KMS-11 (cell line): ENCODE measurements at regions not wholly inside any gene's neighbourhood (a gene's known extent, or its start where the extent isn't known, plus 50 kb on each side); places are given as distances from the start of the nearest gene placed in this dataset.

Experiments
- H2AFZ ChIP-seq: fragments of 200-600 bp; sonication (generic); 2 replicates; pipeline ENCODE4 v1.6.1; 2016; ENCODE audit warnings: antibody characterized with exemption, mixed run types, low read depth
- H3K27ac ChIP-seq: fragments of 200-600 bp; sonication (generic); 2 replicates; pipeline ENCODE4 v1.6.1; 2016; ENCODE audit warnings: mild to moderate bottlenecking, mixed run types
- H3K27me3 ChIP-seq: fragments of 200-600 bp; sonication (generic); 2 replicates; pipeline ENCODE4 v1.6.1; 2017; ENCODE audit warnings: mild to moderate bottlenecking, low read depth, mixed run types, moderate library complexity; ENCODE audit not compliant: insufficient read depth
- H3K36me3 ChIP-seq: fragments of 200-600 bp; sonication (generic); 2 replicates; pipeline ENCODE4 v1.6.1; 2017; ENCODE audit warnings: mild to moderate bottlenecking, mixed run types; ENCODE audit not compliant: insufficient read depth
- H3K4me1 ChIP-seq: fragments of 200-600 bp; sonication (generic); 2 replicates; pipeline ENCODE4 v1.6.1; 2016; ENCODE audit warnings: mild to moderate bottlenecking, low read depth, mixed run types; ENCODE audit not compliant: poor library complexity, severe bottlenecking
- H3K4me2 ChIP-seq: fragments of 200-600 bp; sonication (generic); 2 replicates; pipeline ENCODE4 v1.7.0; 2016; ENCODE audit warnings: mild to moderate bottlenecking, mixed run types
- H3K4me3 ChIP-seq: fragments of 200-600 bp; sonication (generic); IDR thresholded peaks from 2 replicates; pipeline ENCODE4 v1.6.1; 2017; ENCODE audit warnings: low read depth, low read length, mixed read lengths; ENCODE audit not compliant: insufficient read depth
- H3K79me2 ChIP-seq: fragments of 200-600 bp; sonication (generic); 2 replicates; pipeline ENCODE4 v1.6.1; 2016; ENCODE audit warnings: low read depth, mixed run types; ENCODE audit not compliant: insufficient read depth
- H3K9ac ChIP-seq: fragments of 200-600 bp; sonication (generic); 2 replicates; pipeline ENCODE4 v1.6.1; 2016; ENCODE audit warnings: mild to moderate bottlenecking, mixed run types
- H4K20me1 ChIP-seq: fragments of 200-600 bp; sonication (generic); 2 replicates; pipeline ENCODE4 v1.6.1; 2016; ENCODE audit warnings: mild to moderate bottlenecking, mixed run types; ENCODE audit not compliant: insufficient read depth
- TF ChIP-seq, protein P1 (sequence below): fragments of 200-600 bp; sonication (generic); conservative IDR thresholded peaks from 2 replicates; pipeline ENCODE4 v1.6.1; 2017; ENCODE audit warnings: low read depth, mild to moderate bottlenecking, antibody characterized with exemption, low read length, moderate library complexity, mixed read lengths

- H3K9ac ChIP-seq, result no peak overlapping the region
- no peak overlapping the region for H3K4me2 ChIP-seq
- no peak overlapping the region for H3K4me3 ChIP-seq
- TF ChIP-seq, protein P1, sequence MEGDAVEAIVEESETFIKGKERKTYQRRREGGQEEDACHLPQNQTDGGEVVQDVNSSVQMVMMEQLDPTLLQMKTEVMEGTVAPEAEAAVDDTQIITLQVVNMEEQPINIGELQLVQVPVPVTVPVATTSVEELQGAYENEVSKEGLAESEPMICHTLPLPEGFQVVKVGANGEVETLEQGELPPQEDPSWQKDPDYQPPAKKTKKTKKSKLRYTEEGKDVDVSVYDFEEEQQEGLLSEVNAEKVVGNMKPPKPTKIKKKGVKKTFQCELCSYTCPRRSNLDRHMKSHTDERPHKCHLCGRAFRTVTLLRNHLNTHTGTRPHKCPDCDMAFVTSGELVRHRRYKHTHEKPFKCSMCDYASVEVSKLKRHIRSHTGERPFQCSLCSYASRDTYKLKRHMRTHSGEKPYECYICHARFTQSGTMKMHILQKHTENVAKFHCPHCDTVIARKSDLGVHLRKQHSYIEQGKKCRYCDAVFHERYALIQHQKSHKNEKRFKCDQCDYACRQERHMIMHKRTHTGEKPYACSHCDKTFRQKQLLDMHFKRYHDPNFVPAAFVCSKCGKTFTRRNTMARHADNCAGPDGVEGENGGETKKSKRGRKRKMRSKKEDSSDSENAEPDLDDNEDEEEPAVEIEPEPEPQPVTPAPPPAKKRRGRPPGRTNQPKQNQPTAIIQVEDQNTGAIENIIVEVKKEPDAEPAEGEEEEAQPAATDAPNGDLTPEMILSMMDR, result no peak
- H3K27me3 ChIP-seq, result no peaks in the 10 kb centered on the region
- H3K4me1 ChIP-seq, result peaks cover 11% of the 10 kb centered on the region
- H2AFZ ChIP-seq, result no peak overlapping the region
- H3K27ac ChIP-seq, result no peak overlapping the region
- no peaks in the 10 kb centered on the region for H3K79me2 ChIP-seq
- no peaks in the 10 kb centered on the region for H3K36me3 ChIP-seq
- H4K20me1 ChIP-seq, result no peaks in the 10 kb centered on the region
Observed at GRCh38 chr3:22475665-22476240, 724.7 kb upstream of the ZNF385D start.

DNA sequence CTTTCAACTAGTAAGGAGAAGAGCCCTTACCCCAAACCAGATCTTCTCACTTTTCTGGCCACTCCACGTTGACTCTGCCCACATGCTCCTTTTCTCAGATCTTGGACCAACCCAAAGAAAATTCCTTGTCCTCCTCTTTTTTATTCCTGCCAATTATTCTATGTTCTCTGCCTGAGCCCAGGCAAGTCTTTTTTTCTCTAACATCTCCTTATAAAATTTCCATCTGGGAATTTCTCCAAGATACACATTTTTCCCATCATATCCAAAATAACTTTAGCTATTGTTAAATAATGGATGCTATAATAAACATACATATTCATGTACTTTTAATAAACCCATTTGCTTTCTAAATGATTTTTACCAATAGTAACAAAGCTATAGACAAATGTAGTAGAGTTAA is 726.0 kb upstream of the ZNF385D start:
- Histone ChIP-seq H3K4me1 (peaks cover 11% of the 10 kb centered on the region), H3K27me3 (no peaks in the 10 kb centered on the region), H2AFZ (no peak overlapping the region), H3K4me2 (no peak overlapping the region), H3K36me3 (no peaks in the 10 kb centered on the region), H3K4me3 (no peak overlapping the region), H3K9ac (no peak overlapping the region), H3K27ac (no peak overlapping the region), H4K20me1 (no peaks in the 10 kb centered on the region), H3K79me2 (no peaks in the 10 kb centered on the region)
- TF ChIP-seq, protein P1, result no peak

DNA sequence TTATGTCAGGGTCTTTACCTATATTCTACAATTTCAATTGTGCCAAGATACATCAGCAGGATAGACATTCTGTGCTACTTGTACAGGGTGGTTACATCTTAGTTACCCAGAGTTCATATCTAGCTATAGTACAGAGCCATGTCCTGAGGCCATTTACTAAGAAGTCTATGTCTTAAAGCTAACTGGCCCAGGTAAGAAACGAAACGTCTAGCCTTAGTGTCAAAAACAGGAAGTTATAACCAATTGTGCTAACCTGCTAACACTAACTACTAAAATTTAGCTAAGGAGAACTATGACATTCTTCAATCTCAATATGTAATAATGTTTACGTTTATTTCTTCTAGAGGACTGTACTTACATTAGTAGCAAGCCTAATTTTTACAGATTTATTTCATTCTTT is 717.2 kb upstream of the UBE2E2 start:
- TF ChIP-seq, protein P1, result no peak
- H4K20me1 ChIP-seq, result no peaks in the 10 kb centered on the region
- H3K27ac ChIP-seq, result no peak overlapping the region
- no peak overlapping the region for H3K9ac ChIP-seq
- no peak overlapping the region for H2AFZ ChIP-seq
- no peak overlapping the region for H3K4me2 ChIP-seq
- no peaks in the 10 kb centered on the region for H3K27me3 ChIP-seq
- no peaks in the 10 kb centered on the region for H3K79me2 ChIP-seq
- no peaks in the 10 kb centered on the region for H3K4me1 ChIP-seq
- H3K36me3 ChIP-seq, result no peaks in the 10 kb centered on the region
- H3K4me3 ChIP-seq, result no peak overlapping the region

GRCh38 chr3:22490747-22491146 is 712.4 kb upstream of the UBE2E2 start:
- Histone ChIP-seq H3K36me3 (no peaks in the 10 kb centered on the region), H4K20me1 (no peaks in the 10 kb centered on the region), H3K27me3 (no peaks in the 10 kb centered on the region), H3K4me2 (no peak overlapping the region), H3K79me2 (no peaks in the 10 kb centered on the region), H3K4me1 (no peaks in the 10 kb centered on the region), H2AFZ (no peak overlapping the region), H3K9ac (no peak overlapping the region), H3K4me3 (no peak overlapping the region), H3K27ac (no peak overlapping the region)
- TF ChIP-seq, protein P1, result no peak
